ENCODE measurements at regions not wholly inside any gene's neighbourhood (a gene's known extent, or its start where the extent isn't known, plus 50 kb on each side); places are given as distances from the start of the nearest gene placed in this dataset.

GRCh38 chr17:71208111-71208704 lies 912.6 kb upstream of the SOX9 start:
- DNase-seq (ENCODE audit: low read depth in 4 of 4, low spot score in 3 of 4): no peak

- no peak for DNase-seq (ENCODE audit: low read depth in 4 of 4, low spot score in 3 of 4)
Measured at GRCh38 chr17:71213936-71214335, 906.9 kb upstream of the SOX9 start.

GRCh38 chr17:71217769-71218168 lies 903.1 kb upstream of the SOX9 start:
- no peak for DNase-seq (ENCODE audit: low read depth in 4 of 4, low spot score in 3 of 4)

- no peak for DNase-seq (ENCODE audit: low read depth in 4 of 4, low spot score in 3 of 4)
Measured at GRCh38 chr17:71224824-71225575, 895.8 kb upstream of the SOX9 start.

GRCh38 chr17:71227841-71228240 lies 893.0 kb upstream of the SOX9 start:
- no peak for DNase-seq (ENCODE audit: low read depth in 4 of 4, low spot score in 3 of 4)

- DNase-seq (ENCODE audit: low read depth in 4 of 4, low spot score in 3 of 4): no peak
Measured at GRCh38 chr17:71229070-71229469, 891.8 kb upstream of the SOX9 start.

- no peak for DNase-seq (ENCODE audit: low read depth in 4 of 4, low spot score in 3 of 4)
Measured at GRCh38 chr17:71232801-71233559, 887.8 kb upstream of the SOX9 start.

- DNase-seq (ENCODE audit: low read depth in 4 of 4, low spot score in 3 of 4): no peak
Measured at GRCh38 chr17:71234349-71234748, 886.5 kb upstream of the SOX9 start.

- DNase-seq (ENCODE audit: low read depth in 4 of 4, low spot score in 3 of 4): no peak
Measured at GRCh38 chr17:71237903-71238538, 882.8 kb upstream of the SOX9 start.

GRCh38 chr17:71247441-71248015 lies 873.3 kb upstream of the SOX9 start:
- no peak for DNase-seq (ENCODE audit: low read depth in 4 of 4, low spot score in 3 of 4)

- DNase-seq (ENCODE audit: low read depth in 4 of 4, low spot score in 3 of 4): no peak
Measured at GRCh38 chr17:71251276-71251675, 869.5 kb upstream of the SOX9 start.

GRCh38 chr17:71251951-71252350 lies 868.9 kb upstream of the SOX9 start:
- no peak for DNase-seq (ENCODE audit: low read depth in 4 of 4, low spot score in 3 of 4)

GRCh38 chr17:71252436-71252835 lies 868.4 kb upstream of the SOX9 start:
- no peak for DNase-seq (ENCODE audit: low read depth in 4 of 4, low spot score in 3 of 4)

GRCh38 chr17:71257096-71257495 lies 863.7 kb upstream of the SOX9 start:
- DNase-seq (ENCODE audit: low read depth in 4 of 4, low spot score in 3 of 4): no peak

GRCh38 chr17:71260366-71260940 lies 860.4 kb upstream of the SOX9 start:
- no peak for DNase-seq (ENCODE audit: low read depth in 4 of 4, low spot score in 3 of 4)

- DNase-seq (ENCODE audit: low read depth in 4 of 4, low spot score in 3 of 4): no peak
Measured at GRCh38 chr17:71262586-71262985, 858.2 kb upstream of the SOX9 start.

GRCh38 chr17:71267668-71268067 lies 853.2 kb upstream of the SOX9 start:
- DNase-seq (ENCODE audit: low read depth in 4 of 4, low spot score in 3 of 4): no peak

GRCh38 chr17:71269201-71269600 lies 851.6 kb upstream of the SOX9 start:
- DNase-seq (ENCODE audit: low read depth in 4 of 4, low spot score in 3 of 4): no peak

GRCh38 chr17:71273441-71273840 lies 847.4 kb upstream of the SOX9 start:
- no peak for DNase-seq (ENCODE audit: low read depth in 4 of 4, low spot score in 3 of 4)

- DNase-seq (ENCODE audit: low read depth in 4 of 4, low spot score in 3 of 4): no peak
Measured at GRCh38 chr17:71276079-71276478, 844.7 kb upstream of the SOX9 start.

GRCh38 chr17:71283486-71283885 lies 837.3 kb upstream of the SOX9 start:
- no peak for DNase-seq (ENCODE audit: low read depth in 4 of 4, low spot score in 3 of 4)

Measured in right renal pelvis (tissue), 4 donors.